HEK293 (cell line): ENCODE measurements at regions not wholly inside any gene's neighbourhood (a gene's known extent, or its start where the extent isn't known, plus 50 kb on each side); places are given as distances from the start of the nearest gene placed in this dataset.

Experiments used
- PRDM1 ChIP-seq: fragments of 450-650 bp; formaldehyde crosslinking; IDR thresholded peaks from 2 replicates; pipeline ENCODE4; 2016; ENCODE audit warnings: missing biosample characterization, missing genetic modification characterization
- ZBTB8A ChIP-seq: fragments of 450-650 bp; formaldehyde crosslinking; IDR thresholded peaks from 2 replicates; pipeline ENCODE4 v1.5.1; 2016; ENCODE audit warnings: missing biosample characterization, missing genetic modification characterization
- ZNF792 ChIP-seq: fragments of 450-650 bp; formaldehyde crosslinking; IDR thresholded peaks from 2 replicates; pipeline ENCODE4 v1.5.1; 2016; ENCODE audit warnings: missing biosample characterization, missing genetic modification characterization
- TF ChIP-seq, protein P1 (sequence below): fragments of 450-650 bp; formaldehyde crosslinking; IDR thresholded peaks from 2 replicates; pipeline ENCODE4 v1.5.1; 2017; ENCODE audit warnings: missing biosample characterization, missing genetic modification characterization
- TF ChIP-seq, protein P2 (sequence below): fragments of 450-650 bp; formaldehyde crosslinking; IDR thresholded peaks from 2 replicates; pipeline ENCODE4 v1.5.1; 2016; ENCODE audit warnings: missing biosample characterization, missing genetic modification characterization
- TF ChIP-seq, protein P3 (sequence below): fragments of 450-650 bp; formaldehyde crosslinking; IDR thresholded peaks from 2 replicates; pipeline ENCODE4 v1.5.1; 2016; ENCODE audit warnings: missing biosample characterization, missing genetic modification characterization
- TF ChIP-seq, protein P4 (sequence below): fragments of 450-650 bp; formaldehyde crosslinking; IDR thresholded peaks from 2 replicates; pipeline ENCODE4 v1.5.1; 2016; ENCODE audit warnings: missing biosample characterization, missing genetic modification characterization

DNA sequence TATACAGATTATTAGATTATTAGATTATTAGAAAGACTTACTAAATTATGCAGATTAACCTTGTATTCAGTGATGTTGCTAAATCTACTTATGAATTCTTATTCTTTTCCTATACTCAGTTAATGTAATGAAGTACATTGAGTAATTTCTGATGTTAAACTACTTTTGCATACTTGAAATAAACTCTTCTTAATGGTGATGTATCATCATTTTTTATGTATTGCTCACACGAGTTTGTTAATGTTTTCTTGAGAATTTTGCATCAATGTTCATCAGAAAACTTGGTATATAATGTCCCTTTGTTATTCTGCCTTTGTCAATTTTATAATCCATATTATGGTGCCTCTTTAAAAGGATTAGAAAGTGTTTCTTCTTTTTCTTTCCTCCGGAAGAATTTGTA is 163.2 kb upstream of the COL8A1 start:
- TF ChIP-seq, protein P1, sequence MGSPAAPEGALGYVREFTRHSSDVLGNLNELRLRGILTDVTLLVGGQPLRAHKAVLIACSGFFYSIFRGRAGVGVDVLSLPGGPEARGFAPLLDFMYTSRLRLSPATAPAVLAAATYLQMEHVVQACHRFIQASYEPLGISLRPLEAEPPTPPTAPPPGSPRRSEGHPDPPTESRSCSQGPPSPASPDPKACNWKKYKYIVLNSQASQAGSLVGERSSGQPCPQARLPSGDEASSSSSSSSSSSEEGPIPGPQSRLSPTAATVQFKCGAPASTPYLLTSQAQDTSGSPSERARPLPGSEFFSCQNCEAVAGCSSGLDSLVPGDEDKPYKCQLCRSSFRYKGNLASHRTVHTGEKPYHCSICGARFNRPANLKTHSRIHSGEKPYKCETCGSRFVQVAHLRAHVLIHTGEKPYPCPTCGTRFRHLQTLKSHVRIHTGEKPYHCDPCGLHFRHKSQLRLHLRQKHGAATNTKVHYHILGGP (tag by site-specific recombination): no peak
- TF ChIP-seq, protein P2, sequence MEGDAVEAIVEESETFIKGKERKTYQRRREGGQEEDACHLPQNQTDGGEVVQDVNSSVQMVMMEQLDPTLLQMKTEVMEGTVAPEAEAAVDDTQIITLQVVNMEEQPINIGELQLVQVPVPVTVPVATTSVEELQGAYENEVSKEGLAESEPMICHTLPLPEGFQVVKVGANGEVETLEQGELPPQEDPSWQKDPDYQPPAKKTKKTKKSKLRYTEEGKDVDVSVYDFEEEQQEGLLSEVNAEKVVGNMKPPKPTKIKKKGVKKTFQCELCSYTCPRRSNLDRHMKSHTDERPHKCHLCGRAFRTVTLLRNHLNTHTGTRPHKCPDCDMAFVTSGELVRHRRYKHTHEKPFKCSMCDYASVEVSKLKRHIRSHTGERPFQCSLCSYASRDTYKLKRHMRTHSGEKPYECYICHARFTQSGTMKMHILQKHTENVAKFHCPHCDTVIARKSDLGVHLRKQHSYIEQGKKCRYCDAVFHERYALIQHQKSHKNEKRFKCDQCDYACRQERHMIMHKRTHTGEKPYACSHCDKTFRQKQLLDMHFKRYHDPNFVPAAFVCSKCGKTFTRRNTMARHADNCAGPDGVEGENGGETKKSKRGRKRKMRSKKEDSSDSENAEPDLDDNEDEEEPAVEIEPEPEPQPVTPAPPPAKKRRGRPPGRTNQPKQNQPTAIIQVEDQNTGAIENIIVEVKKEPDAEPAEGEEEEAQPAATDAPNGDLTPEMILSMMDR (tag by site-specific recombination): no peak
- TF ChIP-seq, protein P3, sequence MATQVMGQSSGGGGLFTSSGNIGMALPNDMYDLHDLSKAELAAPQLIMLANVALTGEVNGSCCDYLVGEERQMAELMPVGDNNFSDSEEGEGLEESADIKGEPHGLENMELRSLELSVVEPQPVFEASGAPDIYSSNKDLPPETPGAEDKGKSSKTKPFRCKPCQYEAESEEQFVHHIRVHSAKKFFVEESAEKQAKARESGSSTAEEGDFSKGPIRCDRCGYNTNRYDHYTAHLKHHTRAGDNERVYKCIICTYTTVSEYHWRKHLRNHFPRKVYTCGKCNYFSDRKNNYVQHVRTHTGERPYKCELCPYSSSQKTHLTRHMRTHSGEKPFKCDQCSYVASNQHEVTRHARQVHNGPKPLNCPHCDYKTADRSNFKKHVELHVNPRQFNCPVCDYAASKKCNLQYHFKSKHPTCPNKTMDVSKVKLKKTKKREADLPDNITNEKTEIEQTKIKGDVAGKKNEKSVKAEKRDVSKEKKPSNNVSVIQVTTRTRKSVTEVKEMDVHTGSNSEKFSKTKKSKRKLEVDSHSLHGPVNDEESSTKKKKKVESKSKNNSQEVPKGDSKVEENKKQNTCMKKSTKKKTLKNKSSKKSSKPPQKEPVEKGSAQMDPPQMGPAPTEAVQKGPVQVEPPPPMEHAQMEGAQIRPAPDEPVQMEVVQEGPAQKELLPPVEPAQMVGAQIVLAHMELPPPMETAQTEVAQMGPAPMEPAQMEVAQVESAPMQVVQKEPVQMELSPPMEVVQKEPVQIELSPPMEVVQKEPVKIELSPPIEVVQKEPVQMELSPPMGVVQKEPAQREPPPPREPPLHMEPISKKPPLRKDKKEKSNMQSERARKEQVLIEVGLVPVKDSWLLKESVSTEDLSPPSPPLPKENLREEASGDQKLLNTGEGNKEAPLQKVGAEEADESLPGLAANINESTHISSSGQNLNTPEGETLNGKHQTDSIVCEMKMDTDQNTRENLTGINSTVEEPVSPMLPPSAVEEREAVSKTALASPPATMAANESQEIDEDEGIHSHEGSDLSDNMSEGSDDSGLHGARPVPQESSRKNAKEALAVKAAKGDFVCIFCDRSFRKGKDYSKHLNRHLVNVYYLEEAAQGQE (tag by site-specific recombination): no peak
- TF ChIP-seq PRDM1 (tag by site-specific recombination) (no peak), ZNF792 (no peak), ZBTB8A (tag by site-specific recombination) (no peak)
- TF ChIP-seq, protein P4, sequence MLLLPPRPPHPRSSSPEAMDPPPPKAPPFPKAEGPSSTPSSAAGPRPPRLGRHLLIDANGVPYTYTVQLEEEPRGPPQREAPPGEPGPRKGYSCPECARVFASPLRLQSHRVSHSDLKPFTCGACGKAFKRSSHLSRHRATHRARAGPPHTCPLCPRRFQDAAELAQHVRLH (tag by site-specific recombination): no peak
